NCI-H1048 (cell line): ENCODE measurements at regions not wholly inside any gene's neighbourhood (a gene's known extent, or its start where the extent isn't known, plus 50 kb on each side); places are given as distances from the start of the nearest gene placed in this dataset.

Source experiments
- DNase-seq: peaks from one replicate; lab custom pipeline; 2025; lab: John Stamatoyannopoulos, UW

GRCh38 chr13:109397285-109397684 is 389.1 kb downstream of the IRS2 start:
- DNase-seq, result no peak

GRCh38 chr13:109396266-109396665 is 390.1 kb downstream of the IRS2 start:
- DNase-seq, result no peak

DNA sequence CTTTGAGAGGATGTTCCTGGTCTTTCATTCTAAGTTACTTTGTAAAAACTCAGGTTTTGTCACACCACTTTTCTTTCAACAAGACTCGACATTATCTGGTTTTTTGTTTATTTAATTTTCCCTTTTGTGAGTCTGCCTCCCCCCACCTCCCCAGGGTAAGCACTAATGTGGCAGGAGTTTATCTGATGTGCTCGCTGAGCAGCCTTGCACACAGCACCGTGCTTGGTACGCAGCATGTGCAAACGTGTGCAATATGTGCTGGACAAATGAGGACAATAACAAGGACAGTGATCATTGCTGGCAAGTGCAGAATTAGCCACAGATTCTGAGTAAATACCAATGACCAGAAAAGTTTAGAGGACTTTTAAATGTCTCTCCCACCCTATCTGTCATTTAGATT is 391.4 kb downstream of the IRS2 start:
- no peak for DNase-seq

GRCh38 chr13:109394311-109394988 is 391.9 kb downstream of the IRS2 start:
- DNase-seq, result no peak

DNA sequence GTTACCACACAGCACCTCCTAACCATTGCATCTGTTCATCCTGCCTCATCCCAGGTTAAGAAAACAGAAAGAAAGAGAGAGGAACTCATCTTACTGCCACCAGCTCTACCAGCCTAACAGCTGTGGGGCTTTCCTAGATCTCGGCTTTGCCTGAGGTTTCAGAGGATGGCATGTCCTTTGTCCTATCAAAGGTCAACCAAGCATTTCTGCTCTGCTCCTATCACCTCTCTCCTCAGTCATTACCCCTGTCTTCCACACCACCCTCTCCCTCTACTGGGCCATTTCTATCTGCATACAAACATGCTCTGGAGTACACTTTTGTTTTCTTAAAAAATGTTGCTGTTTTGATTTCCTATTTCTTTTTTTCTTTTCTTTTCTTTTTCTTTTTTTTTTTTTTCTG is 393.3 kb downstream of the IRS2 start:
- no peak for DNase-seq

GRCh38 chr13:109390391-109390790 is 396.0 kb downstream of the IRS2 start:
- no peak for DNase-seq

- no peak for DNase-seq
These were observed 396.5 kb downstream of the IRS2 start for GRCh38 chr13:109389892-109390345.

GRCh38 chr13:109389456-109389855 is 396.9 kb downstream of the IRS2 start:
- DNase-seq, result no peak

- no peak for DNase-seq
These were observed 398.9 kb downstream of the IRS2 start for GRCh38 chr13:109387471-109387870.

GRCh38 chr13:109385242-109385560 is 401.2 kb downstream of the IRS2 start:
- DNase-seq, result no peak

DNA sequence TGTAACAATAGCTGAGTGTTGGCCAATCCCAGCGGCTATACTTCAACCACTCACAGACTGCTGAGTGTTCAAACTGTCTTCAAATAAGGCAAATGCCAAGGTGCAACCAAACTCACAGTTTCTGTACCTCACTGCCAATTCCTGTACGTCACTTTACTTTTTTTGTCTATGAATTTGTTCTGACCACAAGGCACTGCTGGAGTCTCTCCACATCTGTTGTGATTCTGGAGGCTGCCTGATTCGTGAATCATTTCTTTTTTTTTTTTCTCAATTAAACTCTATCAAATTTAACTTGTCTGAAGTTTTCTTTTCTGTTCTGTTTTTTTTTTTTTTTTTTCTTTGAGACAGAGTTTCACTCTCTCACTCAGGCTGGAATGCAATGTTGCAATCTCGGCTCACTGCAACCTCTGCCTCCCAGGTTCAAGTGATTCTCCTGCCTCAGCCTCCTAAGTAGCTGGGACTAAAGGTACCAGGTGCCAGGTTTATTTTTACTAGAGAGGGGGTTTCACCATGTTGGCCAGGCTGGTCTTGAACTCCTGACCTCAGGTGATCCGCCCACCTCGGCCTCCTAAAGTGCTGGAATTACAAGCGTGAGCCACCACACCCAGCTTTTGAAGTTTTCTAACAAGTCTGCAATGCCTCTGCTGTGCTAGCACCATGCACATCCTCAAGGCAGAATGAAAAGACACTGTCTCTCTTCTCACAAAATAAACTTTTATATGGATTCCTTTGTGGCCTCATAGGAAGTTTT is 401.7 kb downstream of the IRS2 start:
- no peak for DNase-seq

DNA sequence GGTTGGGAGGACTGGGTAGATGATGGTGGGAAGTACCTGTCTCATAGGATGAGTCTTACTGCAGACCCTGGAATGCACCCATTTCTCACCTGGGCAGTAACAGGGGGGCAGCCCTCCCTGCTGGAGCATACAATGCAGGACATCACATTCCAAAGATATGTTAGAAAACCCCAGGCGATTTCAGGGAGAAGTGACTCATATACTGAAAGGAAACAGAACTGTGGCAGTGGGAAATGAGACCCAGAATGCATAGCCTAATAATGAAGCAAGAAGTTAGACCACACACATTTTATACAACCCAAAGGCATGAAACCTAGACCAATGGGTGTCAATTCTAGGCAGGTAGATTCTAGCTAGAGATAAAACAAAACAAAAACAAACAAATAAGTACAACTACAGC is 402.7 kb downstream of the IRS2 start:
- DNase-seq, result no peak

DNA sequence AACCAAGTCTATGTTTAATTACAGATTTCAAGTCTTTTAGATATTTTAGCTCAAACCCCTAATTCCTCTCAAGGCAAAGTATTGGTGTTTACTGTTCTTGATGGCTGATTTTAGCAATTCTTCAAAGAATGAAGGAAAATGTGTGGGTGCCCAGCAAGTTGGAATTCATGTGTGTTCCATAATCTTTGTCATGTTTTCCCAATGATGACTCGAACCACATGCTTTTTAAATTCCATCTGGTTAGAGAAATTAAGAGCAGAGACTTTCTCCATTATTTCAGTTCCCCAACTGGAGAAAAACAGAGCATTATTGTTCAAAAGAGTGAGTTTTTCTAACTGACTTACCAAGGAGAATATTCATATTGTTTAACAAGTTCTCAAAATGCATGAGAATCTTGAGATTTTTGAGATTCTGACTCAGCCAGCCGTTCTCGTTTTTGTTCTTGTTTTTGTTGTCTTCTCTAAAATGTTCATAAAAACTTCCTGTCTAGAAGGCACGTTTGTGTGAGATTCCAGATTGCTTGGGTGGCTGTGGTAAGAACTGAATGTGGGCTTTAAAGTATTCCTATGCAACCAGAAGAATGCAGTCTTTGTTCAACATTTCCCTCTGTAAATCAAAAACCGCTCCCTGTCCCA is 404.7 kb downstream of the IRS2 start:
- no peak for DNase-seq

DNA sequence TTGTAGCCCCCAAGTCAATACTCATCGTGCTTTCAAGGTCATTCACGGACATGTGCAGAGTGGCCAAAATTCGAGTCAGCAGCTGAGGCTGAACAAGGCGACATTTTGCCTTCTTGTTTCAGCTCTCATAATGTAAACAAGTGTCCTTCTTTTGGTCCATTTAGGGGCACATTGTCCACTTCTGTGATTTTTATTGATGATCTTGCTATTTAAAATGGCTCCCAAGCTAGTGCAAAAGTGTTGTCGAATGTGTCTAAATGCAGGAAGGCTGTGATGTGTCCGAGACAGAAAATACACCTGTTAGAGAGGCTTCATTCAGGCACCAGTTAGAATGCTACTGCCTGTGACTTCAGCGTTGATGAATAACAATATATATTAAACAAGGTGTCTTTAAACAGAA is 405.9 kb downstream of the IRS2 start:
- DNase-seq, result no peak

- no peak for DNase-seq
These were observed 406.5 kb downstream of the IRS2 start for GRCh38 chr13:109379930-109380329.

GRCh38 chr13:109376936-109377335 is 409.4 kb downstream of the IRS2 start:
- no peak for DNase-seq

DNA sequence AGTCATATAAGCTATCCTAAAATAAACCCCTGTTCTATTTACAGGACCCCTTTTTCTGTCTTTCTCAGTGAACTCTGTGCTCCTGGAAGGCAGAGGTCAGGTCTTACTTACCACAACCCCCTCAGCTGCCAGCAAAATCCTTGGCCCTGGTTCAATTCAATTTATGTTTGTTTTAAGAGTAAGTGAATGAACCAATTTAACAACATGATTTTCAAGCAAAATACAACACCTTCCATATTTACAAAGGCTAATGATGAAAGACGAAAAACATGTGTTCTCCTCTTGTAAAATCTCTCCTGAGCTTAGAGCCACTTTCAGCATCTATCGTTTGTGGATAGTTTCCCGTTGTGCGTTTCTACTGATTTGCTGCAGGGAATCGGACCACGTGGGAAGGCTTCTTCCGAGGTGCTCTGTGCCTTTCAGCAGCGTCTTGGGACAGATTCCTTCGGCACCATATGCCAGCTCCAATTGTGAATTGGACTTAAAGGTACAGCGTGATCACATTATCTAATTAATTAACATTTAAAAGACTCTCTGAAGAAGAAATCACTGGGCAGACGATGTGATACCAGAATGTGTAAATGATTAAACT is 411.7 kb downstream of the IRS2 start:
- no peak for DNase-seq

DNA sequence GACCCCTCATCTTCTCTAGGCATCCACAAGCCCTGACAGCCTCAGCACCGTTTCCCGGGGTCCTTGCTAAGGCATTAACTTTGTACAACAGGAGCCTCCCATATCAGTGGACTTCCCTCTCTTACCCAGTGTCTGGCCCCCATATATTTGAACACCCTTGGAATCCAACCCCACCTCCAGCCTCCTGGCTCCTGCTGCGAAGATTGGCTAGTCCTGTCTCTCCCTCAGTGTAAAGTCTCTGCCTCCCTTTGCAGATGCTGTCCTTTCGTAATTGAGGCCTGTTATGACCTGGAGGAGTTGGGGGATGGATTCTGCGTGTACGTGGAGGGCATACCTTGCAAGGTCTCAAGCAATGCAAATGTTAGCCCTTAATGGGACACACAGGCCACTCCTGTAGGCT is 413.7 kb downstream of the IRS2 start:
- DNase-seq, result no peak

DNA sequence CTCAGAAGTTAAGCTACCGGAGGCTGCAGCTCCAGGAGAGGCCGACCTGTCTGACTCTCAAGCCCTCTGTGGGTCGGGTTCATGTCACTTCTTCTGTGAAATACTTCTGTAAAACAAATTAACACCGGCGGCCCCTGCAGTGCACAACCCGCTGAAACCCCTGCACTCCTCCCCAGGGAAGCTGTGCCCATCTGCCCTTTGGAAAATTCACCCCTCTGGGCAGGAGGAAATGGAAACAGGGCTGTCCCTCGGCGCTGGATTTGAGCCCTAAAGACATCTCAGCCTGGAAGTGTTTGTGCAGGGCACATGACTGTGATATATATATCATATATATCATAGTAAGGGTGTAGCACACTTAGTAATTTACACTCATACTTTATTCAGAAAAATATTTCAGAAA is 415.3 kb downstream of the IRS2 start:
- DNase-seq, result no peak

DNA sequence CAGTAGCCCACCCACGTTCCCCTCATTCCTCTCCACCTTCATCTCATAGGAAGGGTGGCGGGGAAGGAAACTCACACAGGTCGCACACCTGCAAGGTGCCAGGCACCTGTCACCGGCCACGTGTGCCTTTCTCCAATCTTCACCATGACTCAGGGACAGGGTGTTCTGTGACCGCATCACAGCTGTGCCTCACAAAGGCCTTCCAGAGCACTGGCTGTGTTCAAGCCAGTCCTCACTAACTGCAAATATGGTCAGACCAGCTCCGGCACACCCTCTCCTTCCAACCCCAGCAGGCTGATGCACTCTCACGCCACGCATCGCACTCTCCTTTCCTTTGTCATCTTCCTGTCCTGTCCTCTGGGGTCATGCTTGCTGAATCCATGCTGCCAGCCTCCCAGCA is 415.9 kb downstream of the IRS2 start:
- DNase-seq, result no peak

- no peak for DNase-seq
These were observed 416.9 kb downstream of the IRS2 start for GRCh38 chr13:109369353-109370052.

- no peak for DNase-seq
These were observed 418.2 kb downstream of the IRS2 start for GRCh38 chr13:109368230-109368629.
